Endothelial cell of umbilical vein (primary cell): ENCODE measurements at regions not wholly inside any gene's neighbourhood (a gene's known extent, or its start where the extent isn't known, plus 50 kb on each side); places are given as distances from the start of the nearest gene placed in this dataset.

Experiments used
- BruUV-seq: library from RNA; stranded (reverse); fragments of 400-500 nt; replicated peaks from 2 replicates; lab custom pipeline; 2021; lab: Mats Ljungman, UMichigan
- CTCF ChIA-PET: fragments of 300-600, 350-600 bp; sonication (Branson Sonifier 250); formaldehyde crosslinking; loops from one replicate; lab custom pipeline; 2021; ENCODE audit warnings: antibody characterized with exemption, inconsistent platforms; lab: Charles Lee
- POLR2A ChIA-PET: fragments of 300-600, 350-600 bp; sonication (Branson Sonifier 250); formaldehyde crosslinking; loops from one replicate; lab custom pipeline; 2021; ENCODE audit warnings: antibody characterized with exemption, inconsistent platforms; lab: Charles Lee
- DNase-seq: peaks from one replicate; pipeline ENCODE4 v3.0.0-alpha.2; 2011; ENCODE audit warnings: low read depth, low spot score
- FAIRE-seq: peaks from 2 replicates; lab custom pipeline; 2011; peaks lifted over from hg19 to GRCh38; lab: Jason Lieb, UNC
- H2AFZ ChIP-seq: 2 replicates; pipeline ENCODE4 v1.6.0; 2012; ENCODE audit warnings: low read depth, low read length, control low read depth, inconsistent platforms
- H3K27ac ChIP-seq: 2 replicates; pipeline ENCODE4 v1.5.1; 2011; ENCODE audit warnings: low read depth, mild to moderate bottlenecking, control low read depth, low read length, moderate library complexity; ENCODE audit not compliant: insufficient read depth
- H3K27me3 ChIP-seq, 2 experiments: 2 replicates each; pipeline versions ENCODE4 v1.6.0 to v1.6.1; 2011; ENCODE audit warnings: low read length in 2 of 2, mixed read lengths in 1 of 2; ENCODE audit not compliant: control insufficient read depth in 2 of 2, insufficient read depth in 2 of 2
- H3K36me3 ChIP-seq, 2 experiments: 2 replicates in 1 of 2; 3 replicates in 1 of 2; pipeline ENCODE4 v1.5.1; 2011; ENCODE audit warnings: low read length in 2 of 2, mild to moderate bottlenecking in 1 of 2, moderate library complexity in 1 of 2; ENCODE audit not compliant: control insufficient read depth in 2 of 2, insufficient read depth in 2 of 2; ENCODE audit errors: extremely low read depth in 1 of 2
- H3K4me1 ChIP-seq: 3 replicates; pipeline ENCODE4 v1.5.1; 2011; ENCODE audit warnings: mild to moderate bottlenecking, low read length; ENCODE audit not compliant: control insufficient read depth, insufficient read depth; ENCODE audit errors: extremely low read depth
- H3K4me2 ChIP-seq: 2 replicates; pipeline ENCODE4 v1.6.1; 2011; ENCODE audit warnings: low read length, control low read depth, mixed read lengths; ENCODE audit not compliant: insufficient read depth
- H3K4me3 ChIP-seq, 3 experiments: fragments of 200-600 bp in 1 of 3; sonication (generic), shearing (Covaris generic) in 1 of 3; replicated peaks in 1 of 3; 2 replicates each; pipeline ENCODE4 v1.5.1; 2011 to 2016; ENCODE audit warnings: control low read depth in 3 of 3, low read length in 3 of 3, mild to moderate bottlenecking in 2 of 3, inconsistent platforms in 1 of 3, low read depth in 1 of 3, moderate library complexity in 1 of 3; ENCODE audit not compliant: insufficient read depth in 1 of 3
- H3K79me2 ChIP-seq: 2 replicates; pipeline ENCODE4 v1.6.0; 2012; ENCODE audit warnings: low read length, inconsistent platforms; ENCODE audit not compliant: control insufficient read depth, insufficient read depth
- H3K9ac ChIP-seq: replicated peaks from 2 replicates; pipeline ENCODE3; 2011; ENCODE audit warnings: low read length, control low read depth; ENCODE audit not compliant: insufficient read depth; ENCODE audit errors: extremely low read depth
- H3K9me1 ChIP-seq: replicated peaks from 3 replicates; pipeline ENCODE4 v1.6.0; 2011; ENCODE audit warnings: mild to moderate bottlenecking, low read length; ENCODE audit not compliant: control insufficient read depth, insufficient read depth; ENCODE audit errors: extremely low read depth
- H3K9me3 ChIP-seq: replicated peaks from 2 replicates; pipeline ENCODE4 v1.5.1; 2012; ENCODE audit warnings: low read length, inconsistent platforms; ENCODE audit not compliant: control insufficient read depth, insufficient read depth
- H4K20me1 ChIP-seq: replicated peaks from 2 replicates; pipeline ENCODE3; 2011; ENCODE audit warnings: mild to moderate bottlenecking, low read length; ENCODE audit not compliant: control insufficient read depth, insufficient read depth; ENCODE audit errors: extremely low read depth
- CTCF ChIP-seq, 2 donors: IDR thresholded peaks; 1 replicate in 1 of 2; 2 replicates in 1 of 2; pipeline ENCODE4 v1.5.1; 2011; ENCODE audit warnings: low read length in 2 of 2, mild to moderate bottlenecking in 2 of 2, moderate library complexity in 2 of 2, control low read depth in 1 of 2, inconsistent platforms in 1 of 2, low read depth in 1 of 2; ENCODE audit not compliant: insufficient read depth in 1 of 2; ENCODE audit errors: extremely low read depth in 1 of 2
- EZH2 ChIP-seq: IDR thresholded peaks from 2 replicates; pipeline ENCODE4 v1.6.1; 2012; ENCODE audit warnings: borderline replicate concordance, low read depth, mild to moderate bottlenecking, moderate library complexity, low read length, inconsistent platforms; ENCODE audit not compliant: severe bottlenecking
- FOS ChIP-seq: IDR thresholded peaks from 2 replicates; pipeline ENCODE4 v1.6.1; 2011; ENCODE audit warnings: mild to moderate bottlenecking, low read length, moderate library complexity, borderline replicate concordance; ENCODE audit not compliant: insufficient read depth
- GATA2 ChIP-seq: IDR thresholded peaks from 2 replicates; pipeline ENCODE4 v1.7.0; 2011; ENCODE audit warnings: low read depth, mild to moderate bottlenecking, moderate library complexity, mixed read lengths, low read length; ENCODE audit not compliant: insufficient read length, insufficient read depth
- JUN ChIP-seq: IDR thresholded peaks from 2 replicates; pipeline ENCODE4 v1.6.1; 2011; ENCODE audit warnings: borderline replicate concordance, low read depth; ENCODE audit not compliant: insufficient read length, insufficient read depth
- MAX ChIP-seq: IDR thresholded peaks from 2 replicates; pipeline ENCODE4 v1.6.1; 2011; ENCODE audit not compliant: insufficient read depth, insufficient read length
- MYC ChIP-seq: IDR thresholded peaks from one replicate; pipeline ENCODE4 v1.6.1; 2011; ENCODE audit warnings: mild to moderate bottlenecking, low read depth, low read length
- POLR2A ChIP-seq: IDR thresholded peaks from 2 replicates; pipeline ENCODE4 v1.6.1; 2012; ENCODE audit warnings: low read depth, mild to moderate bottlenecking, control low read depth, low read length
- POLR2AphosphoS5 ChIP-seq: IDR thresholded peaks from 2 replicates; pipeline ENCODE4 v1.6.1; 2012; ENCODE audit warnings: low read depth, mild to moderate bottlenecking, control low read depth, low read length, moderate library complexity; ENCODE audit not compliant: insufficient read depth
- dilution Hi-C: fragments of 300-500 bp; cut with MboI; formaldehyde crosslinking; loops from one replicate; pipeline ENCODE4 v1.15.0; 2019; ENCODE audit warnings: low sequenced_read_pairs; ENCODE audit not compliant: extremely low pct_ligation_motif_present
- intact Hi-C: fragments of 100-400 bp; cut with micrococcal nuclease; formaldehyde crosslinking; loops from one replicate; pipeline ENCODE4 v1.10.0; 2022

DNA sequence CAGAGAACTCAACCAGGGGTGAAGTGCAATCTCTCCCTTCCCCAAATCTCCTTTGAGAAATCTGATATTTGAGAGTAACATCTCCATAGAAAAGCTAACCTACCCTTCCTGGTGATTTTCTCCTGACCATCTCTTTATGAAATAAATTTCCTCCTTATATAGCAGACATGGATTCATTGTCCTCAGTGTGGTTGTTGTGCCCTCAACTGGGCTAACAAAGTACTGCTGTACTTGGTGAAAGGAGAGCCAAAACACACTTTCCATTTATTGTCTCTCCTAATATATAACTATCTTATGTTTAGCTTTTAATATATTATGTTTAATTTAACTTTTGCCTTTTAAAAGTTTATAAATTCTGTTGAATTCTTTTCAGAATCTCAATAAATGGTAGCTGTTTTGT, 65.1 kb upstream of the SLCO1B1 start:
- ChIA-PET POLR2A (no interaction called here), CTCF (interaction anchor here (1.2 to 2.1 kb wide), 2 partner anchors 116 to 418 kb away, joined by 3 to 5 read pairs; no protein-coding TSS in a partner anchor)
- H3K79me2 ChIP-seq: no peaks in the 10 kb centered on the region
- H3K4me3 ChIP-seq: no peak overlapping the region
- dilution Hi-C loops: no loop called here
- no peaks in the 10 kb centered on the region for H3K4me1 ChIP-seq
- no peak overlapping the region for H2AFZ ChIP-seq
- no TSS peak for BruUV-seq
- DNase-seq (peak; percentile 33), FAIRE-seq (no peak)
- no peak overlapping the region for H3K27ac ChIP-seq
- intact Hi-C loops: no loop called here
- H3K27me3 ChIP-seq: no peaks in the 10 kb centered on the region
- H3K9me1 ChIP-seq: no peaks in the 10 kb centered on the region
- no peak for TF ChIP-seq GATA2
- H3K9ac ChIP-seq: no peak overlapping the region
- H4K20me1 ChIP-seq: no peaks in the 10 kb centered on the region
- H3K4me2 ChIP-seq: no peak overlapping the region
- H3K36me3 ChIP-seq: no peaks in the 10 kb centered on the region
- H3K9me3 ChIP-seq: no peaks in the 10 kb centered on the region

DNA sequence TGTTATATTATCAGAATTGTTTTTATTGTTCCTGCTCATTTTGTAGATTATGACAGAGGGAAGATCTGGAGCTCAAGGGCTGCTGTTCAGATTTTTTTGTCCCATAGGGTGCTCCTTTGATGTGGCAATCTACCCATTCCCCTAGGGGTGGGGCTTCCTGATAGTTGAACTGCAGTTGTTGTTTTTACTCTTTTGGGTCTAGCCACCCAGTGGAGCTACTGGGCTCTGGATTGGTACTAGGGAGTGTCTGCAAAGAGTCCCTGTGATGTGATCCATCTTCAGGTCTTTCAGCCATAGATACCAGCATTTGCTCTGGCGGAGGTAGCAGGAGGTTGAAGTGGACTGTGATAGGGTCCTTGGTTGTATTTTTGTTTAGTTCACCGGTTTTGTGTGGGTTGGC, 57.9 kb upstream of the SLCO1B1 start:
- no peaks in the 10 kb centered on the region for H3K9me3 ChIP-seq
- no peak for DNase-seq
- no peaks in the 10 kb centered on the region for H3K4me1 ChIP-seq
- no peaks in the 10 kb centered on the region for H3K79me2 ChIP-seq
- dilution Hi-C loops: no loop called here
- CTCF ChIA-PET: no interaction called here
- no peak overlapping the region for H3K4me2 ChIP-seq
- intact Hi-C loops: no loop called here
- FAIRE-seq: no peak
- no peaks in the 10 kb centered on the region for H3K27me3 ChIP-seq
- no peaks in the 10 kb centered on the region for H3K9me1 ChIP-seq
- no peak overlapping the region for H3K4me3 ChIP-seq
- no peaks in the 10 kb centered on the region for H3K36me3 ChIP-seq
- H4K20me1 ChIP-seq: no peaks in the 10 kb centered on the region
- TF ChIP-seq EZH2: no peak
- no peak for TF ChIP-seq JUN
- no peak for TF ChIP-seq MYC
- no peak for TF ChIP-seq MAX
- TF ChIP-seq POLR2AphosphoS5: no peak
- TF ChIP-seq GATA2: no peak
- no peak for TF ChIP-seq FOS
- TF ChIP-seq CTCF (IDR thresholded peaks at IDR 0.05; ENCODE audit: extremely low read depth in 1 of 2, insufficient read depth in 1 of 2, low read depth in 1 of 2, low read length in 2 of 2): no peak
- no peak for TF ChIP-seq POLR2A
- BruUV-seq: no TSS peak
- no peak overlapping the region for H3K27ac ChIP-seq
- no peak overlapping the region for H3K9ac ChIP-seq
- POLR2A ChIA-PET: no interaction called here
- H2AFZ ChIP-seq: no peak overlapping the region
